ENCODE measurements at regions not wholly inside any gene's neighbourhood (a gene's known extent, or its start where the extent isn't known, plus 50 kb on each side); places are given as distances from the start of the nearest gene placed in this dataset.

GRCh38 chr3:8276506-8276905 is 225.1 kb upstream of the LMCD1 start:
- TF ChIP-seq CTCF (IDR thresholded peaks at IDR 0.05) (no peak), SIN3A (IDR thresholded peaks at IDR 0.05; ENCODE audit: borderline replicate concordance, insufficient read depth, low read depth, low read length) (no peak)
